NCI-H2196 treated with DMSO at 0.1 percent for 48 hours (cell line): ENCODE measurements at regions not wholly inside any gene's neighbourhood (a gene's known extent, or its start where the extent isn't known, plus 50 kb on each side); places are given as distances from the start of the nearest gene placed in this dataset.
"Not testable (repeated sequence)": the region's sequence is repeated elsewhere in the genome, so short reads cannot be mapped to it uniquely, and the experiment has no call there.

Source experiments
- DNase-seq: peaks from one replicate; lab custom pipeline; 2025; ENCODE audit not compliant: unreplicated experiment; lab: John Stamatoyannopoulos, UW

DNA sequence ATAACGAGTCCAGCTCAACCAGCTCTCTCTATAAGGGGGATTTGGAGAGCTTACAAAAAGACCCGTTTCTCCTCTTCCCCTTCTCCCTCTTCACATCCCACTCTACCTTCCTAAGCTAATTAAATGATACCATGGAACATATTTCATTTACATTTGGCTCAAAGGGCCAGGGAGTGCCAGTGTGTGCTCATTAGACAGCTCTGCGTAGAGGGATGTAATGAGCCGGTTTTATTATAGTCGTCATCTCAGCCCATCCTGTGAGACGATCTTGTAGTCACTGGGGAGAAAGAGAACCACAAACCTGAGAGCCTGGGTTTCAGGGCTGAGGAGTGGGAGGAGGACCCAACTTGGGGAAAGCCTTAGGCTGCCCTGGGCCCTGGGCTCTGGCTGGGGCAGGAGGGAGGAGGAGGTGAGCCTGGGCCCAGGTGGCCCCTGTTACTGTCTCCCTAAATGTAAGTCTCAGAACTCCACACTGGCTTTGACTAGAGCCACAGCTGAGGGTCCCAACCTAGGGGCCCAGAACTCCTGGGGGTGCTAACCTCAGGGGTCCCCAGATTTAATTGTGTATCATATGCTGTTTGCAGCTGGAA, 354.6 kb downstream of the MATN1 start:
- no peak for DNase-seq

DNA sequence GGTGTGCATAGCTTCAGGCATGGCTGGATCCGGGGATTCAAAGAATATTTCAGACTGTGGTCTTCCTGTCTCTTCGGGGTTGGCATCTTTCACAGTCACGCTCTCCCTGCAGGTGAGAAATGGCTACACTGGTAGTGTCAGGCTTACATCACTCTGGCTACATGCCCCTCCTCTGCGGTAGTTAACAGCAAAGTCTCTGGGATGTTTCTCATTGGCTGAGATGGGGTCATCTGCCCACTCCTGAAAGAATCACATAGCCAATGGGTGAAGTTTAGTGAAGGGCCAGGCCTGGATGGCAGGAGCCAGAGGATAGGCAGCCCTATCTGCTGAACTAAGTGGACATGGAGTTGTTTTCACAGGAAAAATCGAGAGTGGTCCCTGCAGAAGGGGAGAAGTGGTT, 356.5 kb downstream of the MATN1 start:
- no peak for DNase-seq

DNA sequence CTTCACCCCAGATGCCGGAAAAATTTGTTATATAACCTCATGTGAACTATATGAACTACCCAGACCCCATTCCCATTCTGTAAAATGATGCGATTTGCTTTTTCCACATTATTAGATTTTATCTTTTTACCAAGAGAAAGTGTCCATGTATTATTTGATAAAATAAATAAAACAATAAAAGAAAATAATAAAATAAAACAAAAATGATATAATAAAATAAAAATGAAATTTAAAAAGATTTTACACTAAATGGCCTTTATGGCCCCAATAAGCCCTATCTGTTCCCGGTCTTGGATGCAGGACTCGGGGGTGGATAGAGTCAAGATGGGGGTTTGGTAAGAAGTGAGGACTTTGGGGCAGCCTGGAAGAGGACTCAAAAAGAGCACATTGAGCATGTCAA, 357.2 kb downstream of the MATN1 start:
- no peak for DNase-seq

GRCh38 chr1:30365596-30365995, 357.8 kb downstream of the MATN1 start:
- DNase-seq, result no peak

GRCh38 chr1:30363031-30363430, 360.4 kb downstream of the MATN1 start:
- no peak for DNase-seq

- DNase-seq, result no peak
These were observed 360.8 kb downstream of the MATN1 start for GRCh38 chr1:30362603-30362990.

- not testable (repeated sequence) for DNase-seq
These were observed 361.3 kb downstream of the MATN1 start for GRCh38 chr1:30361890-30362602.

DNA sequence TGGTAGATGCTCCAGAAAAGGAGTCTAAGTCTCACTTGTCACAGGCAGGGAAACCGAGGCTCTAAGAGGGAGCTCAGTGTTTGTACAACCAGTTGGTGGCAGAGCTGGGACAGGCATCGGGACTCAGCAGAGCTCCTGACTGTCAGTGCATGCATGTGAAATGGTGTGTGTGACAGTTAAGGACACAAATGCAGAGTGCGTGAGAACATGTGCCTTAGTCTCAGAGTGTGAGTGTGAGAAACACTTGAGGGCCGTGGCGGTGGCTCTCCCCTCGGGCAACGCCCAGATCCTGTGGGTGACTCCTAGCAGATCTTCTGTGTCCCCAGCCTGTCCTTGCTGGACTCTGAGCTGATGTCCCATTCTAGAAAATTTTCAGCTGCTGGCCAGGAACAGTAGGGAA, 362.6 kb downstream of the MATN1 start:
- DNase-seq, result no peak

DNA sequence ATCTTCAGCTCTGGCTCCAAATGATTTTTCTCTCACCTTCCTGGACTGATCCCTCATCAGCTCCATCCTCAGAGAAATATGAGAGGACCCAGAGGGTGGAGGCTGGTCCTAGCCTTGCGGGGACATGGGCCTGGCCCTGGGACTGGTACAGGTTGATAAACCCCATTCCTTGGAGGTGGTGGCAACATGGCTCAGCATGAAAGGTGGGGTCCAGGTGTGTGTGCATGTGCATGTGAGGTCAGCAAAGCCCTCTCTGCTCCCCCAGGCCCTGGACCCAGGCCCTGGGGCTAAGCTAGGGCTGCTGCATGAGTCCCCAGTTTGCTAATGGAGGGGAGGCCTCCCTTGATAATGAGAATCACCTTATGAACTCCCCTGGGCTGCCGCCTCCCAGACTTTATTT, 363.1 kb downstream of the MATN1 start:
- DNase-seq, result no peak

DNA sequence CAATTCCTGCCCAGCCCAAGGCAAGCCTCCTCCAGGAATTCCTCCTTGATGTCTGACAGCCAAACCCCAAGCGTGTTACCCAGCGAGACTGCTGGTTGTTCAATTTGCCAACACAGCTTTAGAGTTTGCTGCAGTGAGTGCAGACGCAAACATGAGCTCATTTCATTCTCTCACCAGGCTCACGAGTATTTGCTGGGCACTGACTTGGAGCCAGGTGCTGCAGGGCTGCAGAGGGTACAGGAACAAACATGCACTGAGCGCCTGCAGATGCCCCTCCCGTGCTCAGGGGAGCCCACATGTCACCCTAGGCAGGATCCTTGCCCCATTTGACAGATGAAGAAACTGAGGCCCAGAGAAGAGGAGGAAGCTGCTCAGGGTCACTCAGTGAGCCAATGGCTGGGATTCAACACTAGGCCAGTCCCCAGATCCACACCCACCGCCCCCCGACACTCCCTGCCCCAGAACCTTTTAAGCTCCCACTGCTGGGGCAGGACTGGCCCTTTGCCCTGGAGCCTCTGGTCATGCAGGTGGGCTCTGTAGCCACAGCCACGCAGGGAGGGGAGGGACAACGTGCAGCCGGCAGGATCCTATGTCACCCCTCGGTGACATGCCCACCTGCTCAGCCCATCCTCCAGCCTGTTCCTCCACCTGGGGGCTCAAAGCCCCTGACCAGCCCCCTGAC, 363.7 kb downstream of the MATN1 start:
- no peak for DNase-seq

DNA sequence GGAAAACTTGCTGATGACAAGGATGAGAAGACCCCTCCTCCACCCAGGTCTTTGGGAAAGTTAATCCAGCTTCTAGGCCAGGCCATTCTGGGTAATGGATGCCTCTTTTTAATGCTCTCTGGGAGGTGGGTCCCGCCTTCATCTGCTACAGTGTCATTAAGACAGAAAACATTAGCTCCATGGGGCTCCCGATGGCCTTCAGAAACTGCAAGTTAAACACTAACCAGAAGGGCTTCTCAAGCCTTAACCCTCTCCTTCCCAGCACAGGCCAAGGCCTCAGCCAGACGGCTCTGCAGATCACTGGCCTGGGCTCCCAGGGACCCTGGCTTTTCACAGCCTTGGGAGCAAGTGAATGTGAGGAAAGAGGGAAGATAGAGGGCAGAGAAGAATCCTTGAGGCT, 364.9 kb downstream of the MATN1 start:
- DNase-seq, result no peak

DNA sequence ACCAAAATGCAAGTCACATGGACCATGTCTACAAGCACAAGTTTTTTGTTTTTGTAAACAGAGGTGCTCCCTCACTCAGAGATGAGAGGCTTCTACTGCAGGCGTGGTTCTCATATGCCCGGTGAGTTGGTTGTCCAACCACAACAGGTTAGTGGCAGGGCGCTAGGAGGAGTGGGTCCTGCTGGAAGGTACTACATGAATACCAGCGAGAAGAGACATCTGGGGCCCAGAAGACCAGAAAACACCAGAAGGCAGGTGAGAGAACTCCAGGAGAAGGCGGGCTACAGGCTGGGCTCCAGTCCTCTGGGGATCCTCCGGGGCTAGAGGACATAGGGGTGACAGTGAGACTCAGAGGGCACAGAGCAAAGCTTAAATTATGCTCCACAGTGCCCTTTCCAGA, 366.5 kb downstream of the MATN1 start:
- no peak for DNase-seq

DNA sequence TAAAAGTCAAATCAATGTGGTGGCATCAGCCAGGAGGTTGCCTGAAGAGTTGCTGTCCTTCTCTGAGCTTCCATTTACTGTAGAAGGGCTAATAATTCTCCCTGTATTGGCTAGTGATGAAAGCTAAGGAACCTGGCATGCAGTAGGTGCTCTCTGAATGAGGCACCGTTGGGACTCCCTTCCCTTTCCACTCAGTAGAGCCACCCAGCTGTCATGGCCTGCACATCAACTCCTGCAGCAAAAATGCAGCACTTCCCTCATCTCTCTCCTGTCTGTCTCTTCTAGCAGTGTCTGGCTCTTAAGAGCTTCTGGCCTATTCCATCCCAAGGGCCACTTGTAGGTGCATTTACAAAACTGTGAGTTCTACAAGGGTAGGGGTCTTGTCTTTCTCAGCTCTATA, 369.0 kb downstream of the MATN1 start:
- DNase-seq, result no peak

GRCh38 chr1:30353637-30354036, 369.7 kb downstream of the MATN1 start:
- DNase-seq, result no peak

DNA sequence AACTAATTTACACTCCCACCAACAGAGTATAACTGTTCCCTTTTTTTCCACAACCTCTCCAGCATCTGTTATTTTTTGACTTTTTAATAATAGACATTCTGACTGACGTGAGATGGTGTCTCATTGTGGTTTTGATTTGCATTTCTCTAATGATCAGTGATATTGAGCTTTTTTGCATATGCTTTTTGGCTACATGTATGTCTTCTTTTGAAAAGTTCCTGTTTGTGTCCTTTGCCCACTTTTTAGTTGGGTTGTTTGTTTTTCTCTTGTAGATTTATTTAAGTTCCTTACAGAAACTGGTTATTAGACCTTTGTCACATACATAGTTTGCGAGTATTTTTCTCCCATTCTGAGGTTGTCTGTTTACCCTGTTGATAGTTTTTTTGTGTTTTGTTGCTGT, 375.2 kb downstream of the MATN1 start:
- no peak for DNase-seq

- DNase-seq, result no peak
These were observed 377.8 kb downstream of the MATN1 start for GRCh38 chr1:30345491-30346130.

DNA sequence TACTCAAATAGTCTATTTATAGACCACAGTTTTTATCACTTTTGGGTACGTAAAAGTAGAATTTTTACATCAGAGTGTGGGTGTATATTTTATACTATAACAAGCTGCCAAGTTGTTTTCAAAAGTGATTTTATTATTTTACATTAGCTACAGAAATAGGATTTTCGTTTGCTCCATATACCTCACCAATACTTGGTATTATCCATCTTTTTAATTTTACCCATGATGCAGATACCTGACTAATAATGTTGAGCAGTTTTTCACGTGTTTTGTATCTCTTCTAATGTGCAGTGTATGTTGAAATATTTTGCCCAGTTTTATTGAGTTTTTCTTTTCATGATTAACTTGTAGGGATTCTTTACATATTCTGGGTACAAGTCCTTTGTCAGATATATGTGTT, 379.8 kb downstream of the MATN1 start:
- DNase-seq, result no peak

- no peak for DNase-seq
These were observed 380.7 kb downstream of the MATN1 start for GRCh38 chr1:30342535-30343141.

- DNase-seq, result no peak
These were observed 382.5 kb downstream of the MATN1 start for GRCh38 chr1:30340934-30341333.

DNA sequence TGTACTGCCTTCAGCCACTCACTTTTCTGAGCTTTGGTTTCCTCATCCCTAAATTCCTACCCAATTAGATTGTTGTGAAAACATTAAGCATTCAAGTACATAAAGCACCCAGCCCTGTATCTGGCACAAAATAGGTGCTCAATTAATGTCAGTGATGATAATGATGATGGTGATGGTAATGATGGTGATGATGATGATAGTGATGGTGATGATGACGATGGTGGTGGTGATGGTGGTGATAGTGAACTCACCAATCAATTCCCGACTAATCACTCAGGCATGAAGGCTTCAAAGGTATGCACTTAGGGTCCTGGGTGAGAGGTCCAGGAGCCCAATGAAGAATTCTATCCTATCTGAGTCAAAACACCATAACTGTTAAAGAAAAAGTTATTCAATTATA, 383.5 kb downstream of the MATN1 start:
- no peak for DNase-seq

GRCh38 chr1:30338765-30339164, 384.6 kb downstream of the MATN1 start:
- no peak for DNase-seq

- no peak for DNase-seq
These were observed 386.1 kb downstream of the MATN1 start for GRCh38 chr1:30337324-30337620.
